Panc1 (cell line): ENCODE measurements at regions not wholly inside any gene's neighbourhood (a gene's known extent, or its start where the extent isn't known, plus 50 kb on each side); places are given as distances from the start of the nearest gene placed in this dataset.

Experiments used
- ATAC-seq: fragments of 200-7000 bp; cut with Tn5 transposase; 2 replicates; pipeline ENCODE4 v1.9.1; 2020; ENCODE audit warnings: mild to moderate bottlenecking, moderate library complexity
- BruUV-seq: library from RNA; stranded (reverse); fragments of 400-500 nt; replicated peaks from 2 replicates; lab custom pipeline; 2021; lab: Mats Ljungman, UMichigan
- CTCF ChIA-PET: fragments of 300-600 bp; sonication (Branson Sonifier 250); formaldehyde crosslinking; loops from one replicate; lab custom pipeline; 2022; ENCODE audit warnings: antibody characterized with exemption; lab: Charles Lee
- POLR2A ChIA-PET: fragments of 300-600 bp; sonication (Branson Sonifier 250); formaldehyde crosslinking; loops from one replicate; lab custom pipeline; 2022; ENCODE audit warnings: antibody characterized with exemption; lab: Charles Lee
- DNase-seq: peaks from one replicate; pipeline ENCODE4 v3.0.0-alpha.2; 2010; ENCODE audit warnings: low read depth, low spot score
- H3K27ac ChIP-seq: 2 replicates; pipeline ENCODE4 v1.5.1; 2011; ENCODE audit warnings: mild to moderate bottlenecking, low read length, inconsistent platforms
- H3K27me3 ChIP-seq: fragments of 200-500 bp; sonication (Bioruptor generic); 2 replicates; pipeline ENCODE4 v1.6.0; 2014; ENCODE audit warnings: low read length, inconsistent platforms; ENCODE audit not compliant: control insufficient read depth, insufficient read depth
- H3K36me3 ChIP-seq: fragments of 200-500 bp; sonication (Bioruptor generic); 2 replicates; pipeline ENCODE4 v1.5.1; 2014; ENCODE audit warnings: inconsistent platforms, mild to moderate bottlenecking, low read length, moderate library complexity; ENCODE audit not compliant: control insufficient read depth, insufficient read depth
- H3K4me1 ChIP-seq: 2 replicates; pipeline ENCODE4 v1.5.1; 2011; ENCODE audit warnings: inconsistent platforms, mild to moderate bottlenecking, low read length, moderate library complexity; ENCODE audit not compliant: control insufficient read depth, insufficient read depth
- H3K4me3 ChIP-seq, 2 experiments: 2 replicates each; pipeline ENCODE4 v1.5.1; 2011 to 2012; ENCODE audit warnings: low read depth in 2 of 2, low read length in 2 of 2, mild to moderate bottlenecking in 2 of 2, inconsistent platforms in 1 of 2, moderate library complexity in 1 of 2
- H3K9me3 ChIP-seq: fragments of 200-500 bp; sonication (Bioruptor generic); 2 replicates; pipeline ENCODE4 v1.5.1; 2014; ENCODE audit warnings: low read depth, mild to moderate bottlenecking, inconsistent platforms, low read length, moderate library complexity; ENCODE audit not compliant: control insufficient read depth, insufficient read depth
- POLR2AphosphoS5 ChIP-seq: IDR thresholded peaks from 2 replicates; pipeline ENCODE4 v1.6.1; 2012; ENCODE audit warnings: mild to moderate bottlenecking, low read depth, low read length, moderate library complexity
- SIN3A ChIP-seq: IDR thresholded peaks from 2 replicates; pipeline ENCODE4 v1.6.1; 2012; ENCODE audit warnings: low read depth, mild to moderate bottlenecking, low read length, moderate library complexity, borderline replicate concordance; ENCODE audit not compliant: insufficient read depth
- TCF7L2 ChIP-seq: IDR thresholded peaks from 2 replicates; pipeline ENCODE4 v1.6.1; 2011; ENCODE audit warnings: mild to moderate bottlenecking, low read depth, low read length, inconsistent platforms
- in situ Hi-C: cut with HindIII; loops from 2 replicates; pipeline ENCODE4 v1.10.0; 2016; ENCODE audit warnings: low sequenced_read_pairs, low pct_unique_long_range_greater_than_20kb
- intact Hi-C: fragments of 100-400 bp; cut with micrococcal nuclease; formaldehyde crosslinking; loops from one replicate; pipeline ENCODE4 v1.10.0; 2022; ENCODE audit not compliant: unreplicated experiment
- TF ChIP-seq, protein P1 (sequence below), 2 experiments: IDR thresholded peaks; 2 replicates each; pipeline ENCODE4 v1.6.1; 2011 to 2012; ENCODE audit warnings: low read depth in 2 of 2, control low read depth in 1 of 2, low read length in 1 of 2, mild to moderate bottlenecking in 1 of 2, moderate library complexity in 1 of 2; ENCODE audit not compliant: insufficient read depth in 1 of 2
- TF ChIP-seq, protein P2 (sequence below): fragments of 450-650 bp; IDR thresholded peaks from 2 replicates; pipeline ENCODE4 v1.5.1; 2017; ENCODE audit warnings: mild to moderate bottlenecking

DNA sequence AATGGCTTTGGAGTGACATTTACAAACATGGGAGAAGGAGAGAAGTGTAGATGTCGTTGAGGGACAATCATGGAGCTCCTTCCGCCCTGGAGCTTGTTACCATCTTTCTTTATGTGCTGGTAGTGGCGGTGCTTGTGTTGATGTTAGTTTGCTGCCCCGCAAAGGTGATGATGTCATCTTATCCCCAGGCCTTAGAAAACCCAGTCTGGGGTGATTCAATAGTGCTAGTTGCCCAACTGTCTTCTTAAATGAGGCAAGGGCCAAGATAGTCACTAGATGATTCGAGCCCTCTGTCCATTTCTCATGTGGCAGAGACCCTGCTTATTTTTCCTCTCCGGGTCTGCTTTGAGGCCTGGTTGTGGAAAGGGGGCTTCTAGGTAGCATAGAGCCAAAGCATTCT is 277.4 kb downstream of the CCSER2 start:
- H3K4me3 ChIP-seq = no peak overlapping the region
- ChIA-PET POLR2A (interaction anchor here (0.7 kb wide), 1 partner anchor 1453 kb away, joined by 5 read pairs; no protein-coding TSS in a partner anchor), CTCF (no interaction called here)
- no peak for ATAC-seq
- BruUV-seq = no TSS peak
- TF ChIP-seq SIN3A = no peak
- TF ChIP-seq, protein P1, sequence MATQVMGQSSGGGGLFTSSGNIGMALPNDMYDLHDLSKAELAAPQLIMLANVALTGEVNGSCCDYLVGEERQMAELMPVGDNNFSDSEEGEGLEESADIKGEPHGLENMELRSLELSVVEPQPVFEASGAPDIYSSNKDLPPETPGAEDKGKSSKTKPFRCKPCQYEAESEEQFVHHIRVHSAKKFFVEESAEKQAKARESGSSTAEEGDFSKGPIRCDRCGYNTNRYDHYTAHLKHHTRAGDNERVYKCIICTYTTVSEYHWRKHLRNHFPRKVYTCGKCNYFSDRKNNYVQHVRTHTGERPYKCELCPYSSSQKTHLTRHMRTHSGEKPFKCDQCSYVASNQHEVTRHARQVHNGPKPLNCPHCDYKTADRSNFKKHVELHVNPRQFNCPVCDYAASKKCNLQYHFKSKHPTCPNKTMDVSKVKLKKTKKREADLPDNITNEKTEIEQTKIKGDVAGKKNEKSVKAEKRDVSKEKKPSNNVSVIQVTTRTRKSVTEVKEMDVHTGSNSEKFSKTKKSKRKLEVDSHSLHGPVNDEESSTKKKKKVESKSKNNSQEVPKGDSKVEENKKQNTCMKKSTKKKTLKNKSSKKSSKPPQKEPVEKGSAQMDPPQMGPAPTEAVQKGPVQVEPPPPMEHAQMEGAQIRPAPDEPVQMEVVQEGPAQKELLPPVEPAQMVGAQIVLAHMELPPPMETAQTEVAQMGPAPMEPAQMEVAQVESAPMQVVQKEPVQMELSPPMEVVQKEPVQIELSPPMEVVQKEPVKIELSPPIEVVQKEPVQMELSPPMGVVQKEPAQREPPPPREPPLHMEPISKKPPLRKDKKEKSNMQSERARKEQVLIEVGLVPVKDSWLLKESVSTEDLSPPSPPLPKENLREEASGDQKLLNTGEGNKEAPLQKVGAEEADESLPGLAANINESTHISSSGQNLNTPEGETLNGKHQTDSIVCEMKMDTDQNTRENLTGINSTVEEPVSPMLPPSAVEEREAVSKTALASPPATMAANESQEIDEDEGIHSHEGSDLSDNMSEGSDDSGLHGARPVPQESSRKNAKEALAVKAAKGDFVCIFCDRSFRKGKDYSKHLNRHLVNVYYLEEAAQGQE (IDR thresholded peaks at IDR 0.05; ENCODE audit: insufficient read depth in 1 of 2, low read depth in 2 of 2, low read length in 1 of 2) = no peak
- TF ChIP-seq POLR2AphosphoS5 = no peak
- TF ChIP-seq, protein P2, sequence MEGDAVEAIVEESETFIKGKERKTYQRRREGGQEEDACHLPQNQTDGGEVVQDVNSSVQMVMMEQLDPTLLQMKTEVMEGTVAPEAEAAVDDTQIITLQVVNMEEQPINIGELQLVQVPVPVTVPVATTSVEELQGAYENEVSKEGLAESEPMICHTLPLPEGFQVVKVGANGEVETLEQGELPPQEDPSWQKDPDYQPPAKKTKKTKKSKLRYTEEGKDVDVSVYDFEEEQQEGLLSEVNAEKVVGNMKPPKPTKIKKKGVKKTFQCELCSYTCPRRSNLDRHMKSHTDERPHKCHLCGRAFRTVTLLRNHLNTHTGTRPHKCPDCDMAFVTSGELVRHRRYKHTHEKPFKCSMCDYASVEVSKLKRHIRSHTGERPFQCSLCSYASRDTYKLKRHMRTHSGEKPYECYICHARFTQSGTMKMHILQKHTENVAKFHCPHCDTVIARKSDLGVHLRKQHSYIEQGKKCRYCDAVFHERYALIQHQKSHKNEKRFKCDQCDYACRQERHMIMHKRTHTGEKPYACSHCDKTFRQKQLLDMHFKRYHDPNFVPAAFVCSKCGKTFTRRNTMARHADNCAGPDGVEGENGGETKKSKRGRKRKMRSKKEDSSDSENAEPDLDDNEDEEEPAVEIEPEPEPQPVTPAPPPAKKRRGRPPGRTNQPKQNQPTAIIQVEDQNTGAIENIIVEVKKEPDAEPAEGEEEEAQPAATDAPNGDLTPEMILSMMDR = no peak
- TF ChIP-seq TCF7L2 = no peak
- in situ Hi-C loops (no loop called here), intact Hi-C loops (no loop called here)
- H3K27ac ChIP-seq = no peak overlapping the region
- peaks cover 12% of the 10 kb centered on the region for H3K27me3 ChIP-seq
- H3K36me3 ChIP-seq = no peaks in the 10 kb centered on the region
- no peaks in the 10 kb centered on the region for H3K4me1 ChIP-seq
- DNase-seq = no peak
- no peaks in the 10 kb centered on the region for H3K9me3 ChIP-seq

DNA sequence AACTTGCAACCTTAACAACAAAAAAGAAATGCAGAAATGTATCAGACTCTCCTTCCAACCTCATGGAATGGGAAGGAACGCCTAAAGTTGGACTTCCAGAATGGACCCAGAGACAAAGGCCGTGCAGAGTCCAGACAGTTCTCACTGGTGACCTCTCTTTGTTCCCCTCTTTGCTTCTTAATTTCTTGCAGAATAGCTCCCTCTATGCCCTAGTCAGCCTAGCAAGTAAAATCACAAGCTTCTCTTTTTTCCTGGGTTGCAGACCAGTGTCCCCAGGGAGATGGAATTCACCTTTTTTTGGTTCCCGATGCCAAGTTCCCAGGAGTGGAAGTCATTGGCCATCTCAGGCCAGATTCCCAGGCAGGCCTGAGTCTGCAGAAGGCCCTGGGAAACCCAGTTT is 278.0 kb downstream of the CCSER2 start:
- no peak for DNase-seq
- BruUV-seq = no TSS peak
- TF ChIP-seq, protein P1 (IDR thresholded peaks at IDR 0.05; ENCODE audit: insufficient read depth in 1 of 2, low read depth in 2 of 2, low read length in 1 of 2) = no peak
- no peak for TF ChIP-seq TCF7L2
- no peak for TF ChIP-seq SIN3A
- TF ChIP-seq POLR2AphosphoS5 = no peak
- TF ChIP-seq, protein P2 = no peak
- H3K4me1 ChIP-seq = no peaks in the 10 kb centered on the region
- no peaks in the 10 kb centered on the region for H3K36me3 ChIP-seq
- ATAC-seq = no peak
- ChIA-PET POLR2A (interaction anchor here (0.6 kb wide), 1 partner anchor 62 kb away, joined by 4 read pairs; no protein-coding TSS in a partner anchor), CTCF (no interaction called here)
- H3K4me3 ChIP-seq = no peak overlapping the region
- intact Hi-C loops (no loop called here), in situ Hi-C loops (no loop called here)
- H3K27ac ChIP-seq = no peak overlapping the region
- H3K27me3 ChIP-seq = peaks cover 12% of the 10 kb centered on the region
- no peaks in the 10 kb centered on the region for H3K9me3 ChIP-seq
